Breast epithelium (tissue), 3 donors: ENCODE measurements at regions not wholly inside any gene's neighbourhood (a gene's known extent, or its start where the extent isn't known, plus 50 kb on each side); places are given as distances from the start of the nearest gene placed in this dataset.

Experiments used
- CTCF ChIP-seq, 3 donors: fragments of 450-650 bp; IDR thresholded peaks; one replicate each; pipeline ENCODE4 v1.5.1; 2016 to 2017; ENCODE audit warnings: antibody characterized with exemption in 3 of 3, mild to moderate bottlenecking in 3 of 3, moderate library complexity in 3 of 3
- POLR2A ChIP-seq: fragments of 450-650 bp; IDR thresholded peaks from one replicate; pipeline ENCODE4 v1.6.1; 2016; ENCODE audit warnings: antibody characterized with exemption, mild to moderate bottlenecking, moderate library complexity

GRCh38 chr5:104421431-104421830 lies 858.8 kb upstream of the NUDT12 start:
- TF ChIP-seq CTCF (IDR thresholded peaks at IDR 0.05) (no peak), POLR2A (no peak)
